HCT116 (cell line): ENCODE measurements at regions not wholly inside any gene's neighbourhood (a gene's known extent, or its start where the extent isn't known, plus 50 kb on each side); places are given as distances from the start of the nearest gene placed in this dataset.

Source experiments
- ATAC-seq: fragments of 200-7000 bp; cut with Tn5 transposase; 2 replicates; pipeline ENCODE4 v1.9.1; 2020; ENCODE audit warnings: mild to moderate bottlenecking, moderate library complexity
- BruUV-seq: library from RNA; stranded (reverse); fragments of 400-500 nt; replicated peaks from 2 replicates; lab custom pipeline; 2021; lab: Mats Ljungman, UMichigan
- CTCF ChIA-PET: fragments of 300-600 bp; sonication (Branson Sonifier 250); formaldehyde crosslinking; loops from one replicate; lab custom pipeline; 2021; ENCODE audit warnings: antibody characterized with exemption; lab: Charles Lee
- POLR2A ChIA-PET: fragments of 300-600, 350-600 bp; sonication (Branson Sonifier 250); formaldehyde crosslinking; loops from one replicate; lab custom pipeline; 2021; ENCODE audit warnings: antibody characterized with exemption; lab: Charles Lee
- RAD21 ChIA-PET, 2 experiments: fragments of 300-600 bp; sonication (Branson Sonifier 250); formaldehyde crosslinking; loops; one replicate each; lab custom pipeline; 2023; ENCODE audit warnings: low total read pairs in 2 of 2; ENCODE audit not compliant: uncharacterized antibody in 2 of 2, unreplicated experiment in 2 of 2, low non-redundant PET in 1 of 2; lab: Charles Lee
- DNase-seq: peaks from one replicate; pipeline ENCODE4 v3.0.0-alpha.2; 2010; ENCODE audit warnings: low read depth, low spot score
- H2AFZ ChIP-seq: fragments of 200-600 bp; shearing (Covaris generic), sonication (generic); 2 replicates; pipeline ENCODE4 v1.6.1; 2017; ENCODE audit warnings: low read depth, mixed run types, mixed read lengths, antibody characterized with exemption, low read length; ENCODE audit not compliant: poor library complexity, severe bottlenecking
- H3K27ac ChIP-seq: 2 replicates; pipeline ENCODE4 v1.5.1; 2012; ENCODE audit warnings: low read depth, low read length
- H3K27me3 ChIP-seq: fragments of 200-600 bp; sonication (generic); 2 replicates; pipeline ENCODE4 v1.6.1; 2016; ENCODE audit warnings: mixed run types, low read length, mixed read lengths; ENCODE audit not compliant: insufficient read depth
- H3K36me3 ChIP-seq, 2 experiments: fragments of 200-500 bp in 1 of 2; fragments of 200-600 bp in 1 of 2; sonication (Bioruptor generic) in 1 of 2; sonication (generic) in 1 of 2; 2 replicates each; pipeline versions ENCODE4 v1.5.1 to v1.6.1; 2014 to 2016; ENCODE audit warnings: low read length in 2 of 2, inconsistent platforms in 1 of 2, mixed read lengths in 1 of 2, mixed run types in 1 of 2; ENCODE audit not compliant: insufficient read depth in 2 of 2, control insufficient read depth in 1 of 2
- H3K4me1 ChIP-seq, 2 experiments: fragments of 200-600 bp in 1 of 2; sonication (generic) in 1 of 2; 2 replicates each; pipeline versions ENCODE4 v1.5.1 to v1.6.1; 2012 to 2017; ENCODE audit warnings: low read length in 2 of 2, inconsistent platforms in 1 of 2, mild to moderate bottlenecking in 1 of 2, mixed read lengths in 1 of 2, mixed run types in 1 of 2, moderate library complexity in 1 of 2; ENCODE audit not compliant: insufficient read depth in 2 of 2, control insufficient read depth in 1 of 2
- H3K4me2 ChIP-seq: fragments of 200-600 bp; sonication (generic); 2 replicates; pipeline ENCODE4 v1.6.1; 2017; ENCODE audit warnings: mixed run types, low read length, mixed read lengths
- H3K4me3 ChIP-seq, 2 experiments: fragments of 200-600 bp in 1 of 2; sonication (generic) in 1 of 2; replicated peaks in 1 of 2; 2 replicates each; pipeline ENCODE4 v1.5.1; 2011 to 2016; ENCODE audit warnings: low read length in 2 of 2, control low read depth in 1 of 2, low read depth in 1 of 2, mild to moderate bottlenecking in 1 of 2, mixed read lengths in 1 of 2, mixed run types in 1 of 2
- H3K79me2 ChIP-seq: fragments of 200-600 bp; sonication (generic); 2 replicates; pipeline ENCODE4 v1.6.1; 2017; ENCODE audit warnings: mild to moderate bottlenecking, mixed run types, low read length, moderate library complexity, mixed read lengths; ENCODE audit not compliant: insufficient read depth
- H3K9ac ChIP-seq: fragments of 200-600 bp; sonication (generic); 2 replicates; pipeline ENCODE4 v1.6.1; 2016; ENCODE audit warnings: low read length, mixed read lengths
- H3K9me2 ChIP-seq: fragments of 200-600 bp; sonication (generic), shearing (Covaris generic); 2 replicates; pipeline ENCODE4 v1.6.1; 2017; ENCODE audit warnings: mixed run types, mild to moderate bottlenecking, moderate library complexity; ENCODE audit not compliant: insufficient read depth
- H3K9me3 ChIP-seq, 2 experiments: fragments of 200-500 bp in 1 of 2; fragments of 200-600 bp in 1 of 2; sonication (Bioruptor generic) in 1 of 2; sonication (generic) in 1 of 2; 2 replicates each; pipeline ENCODE4 v1.6.1; 2014 to 2017; ENCODE audit warnings: low read length in 2 of 2, mixed read lengths in 2 of 2, inconsistent platforms in 1 of 2, low read depth in 1 of 2, mild to moderate bottlenecking in 1 of 2, mixed run types in 1 of 2, moderate library complexity in 1 of 2; ENCODE audit not compliant: control insufficient read depth in 1 of 2, insufficient read depth in 1 of 2
- H4K20me1 ChIP-seq: fragments of 200-600 bp; sonication (generic), shearing (Covaris generic); 2 replicates; pipeline ENCODE4 v1.6.1; 2017; ENCODE audit warnings: mixed run types, mild to moderate bottlenecking, moderate library complexity; ENCODE audit not compliant: insufficient read depth
- CEBPB ChIP-seq: IDR thresholded peaks from 2 replicates; pipeline ENCODE4 v1.6.1; 2012; ENCODE audit warnings: low read depth
- ELF1 ChIP-seq: IDR thresholded peaks from 2 replicates; pipeline ENCODE4 v1.6.1; 2012; ENCODE audit warnings: low read depth, borderline replicate concordance
- EZH2phosphoT487 ChIP-seq: fragments of 200-600 bp; IDR thresholded peaks from 2 replicates; pipeline ENCODE4 v1.6.1; 2018; ENCODE audit warnings: antibody characterized with exemption, borderline replicate concordance
- POLR2A ChIP-seq: IDR thresholded peaks from 2 replicates; pipeline ENCODE4 v1.7.0; 2011; ENCODE audit warnings: borderline replicate concordance; ENCODE audit not compliant: insufficient read depth, insufficient read length; ENCODE audit errors: extremely low read depth
- POLR2AphosphoS5 ChIP-seq: IDR thresholded peaks from 2 replicates; pipeline ENCODE4 v1.6.1; 2011; ENCODE audit warnings: mild to moderate bottlenecking, low read depth, low read length, moderate library complexity
- RAD21 ChIP-seq: IDR thresholded peaks from 2 replicates; pipeline ENCODE4 v1.6.1; 2012; ENCODE audit warnings: low read depth, mild to moderate bottlenecking
- TCF7L2 ChIP-seq: IDR thresholded peaks from 2 replicates; pipeline ENCODE4 v1.7.0; 2011; ENCODE audit warnings: borderline replicate concordance, inconsistent platforms; ENCODE audit not compliant: insufficient read depth, insufficient read length; ENCODE audit errors: extremely low read depth
- YY1 ChIP-seq: IDR thresholded peaks from 2 replicates; pipeline ENCODE4 v1.6.1; 2011; ENCODE audit warnings: low read length, low read depth, moderate library complexity, mild to moderate bottlenecking; ENCODE audit not compliant: insufficient replicate concordance; ENCODE audit errors: extremely low read depth
- ZFX ChIP-seq: fragments of 450-650 bp; IDR thresholded peaks from 2 replicates; pipeline ENCODE4 v1.6.1; 2017
- intact Hi-C: fragments of 100-400 bp; cut with micrococcal nuclease; formaldehyde crosslinking; loops from 2 replicates; pipeline ENCODE4 v1.10.0; 2022
- TF ChIP-seq, protein P1 (sequence below): IDR thresholded peaks from 2 replicates; pipeline ENCODE4 v1.6.1; 2012
- TF ChIP-seq, protein P2 (sequence below): IDR thresholded peaks from 2 replicates; pipeline ENCODE4 v1.6.1; 2012; ENCODE audit warnings: low read depth

DNA sequence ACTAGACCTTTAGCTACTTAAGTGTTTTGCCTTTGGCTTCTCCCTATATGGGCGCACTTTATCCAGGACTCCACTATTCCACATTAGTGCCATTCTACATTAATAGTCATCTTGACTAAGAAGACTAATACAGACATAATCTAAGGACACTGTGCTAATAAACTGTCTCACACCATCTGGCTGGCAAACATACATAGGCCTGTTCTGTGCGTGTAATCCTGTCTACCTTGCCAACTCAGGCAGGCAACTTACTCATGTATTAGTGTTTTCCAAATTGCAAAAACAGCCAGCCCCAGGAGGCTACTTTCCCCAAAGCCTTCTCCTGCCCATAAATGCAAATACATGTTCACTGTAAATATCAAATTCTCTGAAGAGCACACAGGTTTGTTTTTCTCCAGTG lies 587.3 kb downstream of the TMA16 start:
- ChIA-PET RAD21 (no interaction called here), CTCF (no interaction called here)
- H3K4me3 ChIP-seq: no peak overlapping the region
- H4K20me1 ChIP-seq: no peaks in the 10 kb centered on the region
- no peaks in the 10 kb centered on the region for H3K79me2 ChIP-seq
- no peaks in the 10 kb centered on the region for H3K9me3 ChIP-seq
- intact Hi-C loops: no loop called here
- H3K27me3 ChIP-seq: no peaks in the 10 kb centered on the region
- no peaks in the 10 kb centered on the region for H3K4me1 ChIP-seq
- no peak overlapping the region for H3K4me2 ChIP-seq
- H3K9ac ChIP-seq: no peak overlapping the region
- TF ChIP-seq, protein P1, sequence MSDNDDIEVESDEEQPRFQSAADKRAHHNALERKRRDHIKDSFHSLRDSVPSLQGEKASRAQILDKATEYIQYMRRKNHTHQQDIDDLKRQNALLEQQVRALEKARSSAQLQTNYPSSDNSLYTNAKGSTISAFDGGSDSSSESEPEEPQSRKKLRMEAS: no peak
- TF ChIP-seq ZFX (no peak), POLR2A (no peak), TCF7L2 (no peak), CEBPB (no peak), YY1 (no peak), EZH2phosphoT487 (no peak), RAD21 (no peak), ELF1 (no peak), POLR2AphosphoS5 (no peak)
- TF ChIP-seq, protein P2, sequence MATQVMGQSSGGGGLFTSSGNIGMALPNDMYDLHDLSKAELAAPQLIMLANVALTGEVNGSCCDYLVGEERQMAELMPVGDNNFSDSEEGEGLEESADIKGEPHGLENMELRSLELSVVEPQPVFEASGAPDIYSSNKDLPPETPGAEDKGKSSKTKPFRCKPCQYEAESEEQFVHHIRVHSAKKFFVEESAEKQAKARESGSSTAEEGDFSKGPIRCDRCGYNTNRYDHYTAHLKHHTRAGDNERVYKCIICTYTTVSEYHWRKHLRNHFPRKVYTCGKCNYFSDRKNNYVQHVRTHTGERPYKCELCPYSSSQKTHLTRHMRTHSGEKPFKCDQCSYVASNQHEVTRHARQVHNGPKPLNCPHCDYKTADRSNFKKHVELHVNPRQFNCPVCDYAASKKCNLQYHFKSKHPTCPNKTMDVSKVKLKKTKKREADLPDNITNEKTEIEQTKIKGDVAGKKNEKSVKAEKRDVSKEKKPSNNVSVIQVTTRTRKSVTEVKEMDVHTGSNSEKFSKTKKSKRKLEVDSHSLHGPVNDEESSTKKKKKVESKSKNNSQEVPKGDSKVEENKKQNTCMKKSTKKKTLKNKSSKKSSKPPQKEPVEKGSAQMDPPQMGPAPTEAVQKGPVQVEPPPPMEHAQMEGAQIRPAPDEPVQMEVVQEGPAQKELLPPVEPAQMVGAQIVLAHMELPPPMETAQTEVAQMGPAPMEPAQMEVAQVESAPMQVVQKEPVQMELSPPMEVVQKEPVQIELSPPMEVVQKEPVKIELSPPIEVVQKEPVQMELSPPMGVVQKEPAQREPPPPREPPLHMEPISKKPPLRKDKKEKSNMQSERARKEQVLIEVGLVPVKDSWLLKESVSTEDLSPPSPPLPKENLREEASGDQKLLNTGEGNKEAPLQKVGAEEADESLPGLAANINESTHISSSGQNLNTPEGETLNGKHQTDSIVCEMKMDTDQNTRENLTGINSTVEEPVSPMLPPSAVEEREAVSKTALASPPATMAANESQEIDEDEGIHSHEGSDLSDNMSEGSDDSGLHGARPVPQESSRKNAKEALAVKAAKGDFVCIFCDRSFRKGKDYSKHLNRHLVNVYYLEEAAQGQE: no peak
- TF ChIP-seq, all 23 proteins: peak for 0
- Histone ChIP-seq H2AFZ (peak overlapping the region; percentile 2), H3K36me3 (no peaks in the 10 kb centered on the region), H3K27ac (no peak overlapping the region), H3K9me2 (no peaks in the 10 kb centered on the region)
- POLR2A ChIA-PET: no interaction called here
- BruUV-seq: no TSS peak
- DNase-seq: no peak
- no peak for ATAC-seq
